SHP77 (cell line): ENCODE measurements at regions not wholly inside any gene's neighbourhood (a gene's known extent, or its start where the extent isn't known, plus 50 kb on each side); places are given as distances from the start of the nearest gene placed in this dataset.
A peak's percentile ranks its signal among the peaks of the same experiment; 100 is the strongest.
"Not testable (repeated sequence)": the region's sequence is repeated elsewhere in the genome, so short reads cannot be mapped to it uniquely, and the experiment has no call there.

Experiments used
- DNase-seq, 2 experiments: peaks; one replicate each; lab custom pipeline; 2025; lab: John Stamatoyannopoulos, UW

GRCh38 chr1:849873-850272, 73.8 kb upstream of the SAMD11 start:
- not testable (repeated sequence) for DNase-seq

- not testable (repeated sequence) for DNase-seq
These were observed 73.4 kb upstream of the SAMD11 start for GRCh38 chr1:850318-850717.

GRCh38 chr1:851398-851797, 72.3 kb upstream of the SAMD11 start:
- not testable (repeated sequence) for DNase-seq

- DNase-seq = not testable (repeated sequence)
These were observed 71.9 kb upstream of the SAMD11 start for GRCh38 chr1:851841-852240.

- not testable (repeated sequence) for DNase-seq
These were observed 68.3 kb upstream of the SAMD11 start for GRCh38 chr1:855202-855981.

GRCh38 chr1:856541-857057, 67.1 kb upstream of the SAMD11 start:
- not testable (repeated sequence) for DNase-seq

- not testable (repeated sequence) for DNase-seq
These were observed 65.6 kb upstream of the SAMD11 start for GRCh38 chr1:857926-858648.

GRCh38 chr1:858649-859041, 65.1 kb upstream of the SAMD11 start:
- DNase-seq = peak; percentile 73 to 74

GRCh38 chr1:860941-861340, 62.8 kb upstream of the SAMD11 start:
- not testable (repeated sequence) for DNase-seq

- DNase-seq = no peak
These were observed 62.0 kb upstream of the SAMD11 start for GRCh38 chr1:861714-862113.

- not testable (repeated sequence) for DNase-seq
These were observed 61.1 kb upstream of the SAMD11 start for GRCh38 chr1:862601-863000.

- not testable (repeated sequence) for DNase-seq
These were observed 58.1 kb upstream of the SAMD11 start for GRCh38 chr1:865633-866032.

- DNase-seq = no peak
These were observed 57.6 kb upstream of the SAMD11 start for GRCh38 chr1:866095-866494.

GRCh38 chr1:866631-867299, 57.0 kb upstream of the SAMD11 start:
- not testable (repeated sequence) for DNase-seq

- not testable (repeated sequence) for DNase-seq
These were observed 56.2 kb upstream of the SAMD11 start for GRCh38 chr1:867550-867949.

- peak in 1 of 2 experiments; percentile 29 for DNase-seq
These were observed 54.1 kb upstream of the SAMD11 start for GRCh38 chr1:869499-870244.
